BLaER1 treated with 17β-estradiol and CSF1 and Interleukin-3, amounts not matched to agents 10 nM and 100 nM (cell line): ENCODE measurements at regions not wholly inside any gene's neighbourhood (a gene's known extent, or its start where the extent isn't known, plus 50 kb on each side); places are given as distances from the start of the nearest gene placed in this dataset.
"Not testable (repeated sequence)": the region's sequence is repeated elsewhere in the genome, so short reads cannot be mapped to it uniquely, and the experiment has no call there.

Experiments
- H3K27ac ChIP-seq, 11 experiments: shearing (Covaris generic); formaldehyde crosslinking; 2 replicates each; pipeline ENCODE4 v1.8.1; 2022
- H3K27me3 ChIP-seq, 11 experiments: shearing (Covaris generic); formaldehyde crosslinking; 2 replicates each; pipeline ENCODE4 v1.8.1; 2022
- H3K36me3 ChIP-seq, 11 experiments: shearing (Covaris generic); formaldehyde crosslinking; 2 replicates each; pipeline ENCODE4 v1.8.1; 2022
- H3K4me1 ChIP-seq, 10 experiments: shearing (Covaris generic); formaldehyde crosslinking; 2 replicates each; pipeline ENCODE4 v1.8.1; 2022
- H3K4me2 ChIP-seq, 11 experiments: shearing (Covaris generic); formaldehyde crosslinking; 2 replicates each; pipeline ENCODE4 v1.8.1; 2022
- H3K4me3 ChIP-seq, 10 experiments: shearing (Covaris generic); formaldehyde crosslinking; 2 replicates each; pipeline ENCODE4 v1.8.1; 2022
- H3K9ac ChIP-seq, 11 experiments: shearing (Covaris generic); formaldehyde crosslinking; 2 replicates each; pipeline ENCODE4 v1.8.1; 2022
- H3K9me3 ChIP-seq, 11 experiments: shearing (Covaris generic); formaldehyde crosslinking; replicated peaks in 1 of 11; 2 replicates each; pipeline ENCODE4 v1.8.1; 2022
- H4K20me1 ChIP-seq, 11 experiments: shearing (Covaris generic); formaldehyde crosslinking; 2 replicates each; pipeline ENCODE4 v1.8.1; 2022
- Cebpa-rat ChIP-seq, 11 experiments: shearing (Covaris generic); IDR thresholded peaks; 2 replicates each; pipeline ENCODE4 v1.8.1; 2022

DNA sequence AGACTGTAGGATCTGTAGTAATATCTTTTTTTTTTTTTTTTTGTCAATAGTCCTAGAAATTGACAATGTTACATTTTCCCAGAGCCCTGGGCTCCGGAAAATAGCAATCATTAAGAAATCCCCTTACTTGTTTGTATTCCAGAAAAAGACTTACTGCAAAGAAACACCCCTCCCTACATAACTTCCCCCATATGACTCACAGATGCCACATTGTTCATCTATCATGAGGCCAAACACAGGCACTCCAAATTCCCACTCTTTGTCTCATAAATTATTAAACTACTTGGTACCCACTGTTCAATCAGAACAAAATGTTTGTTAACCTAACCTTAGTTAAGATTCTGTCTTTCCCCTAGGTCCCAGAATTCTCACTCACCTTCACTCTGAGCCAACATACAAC is 53.5 kb downstream of the TEX51 start:
- no peaks in the 10 kb centered on the region for H3K36me3 ChIP-seq
- no peaks in the 10 kb centered on the region for H3K27me3 ChIP-seq
- peaks cover 0 to 8% (median 5%) of the 10 kb centered on the region in 10 experiments; a peak in 14 of 20 replicates for H3K4me1 ChIP-seq
- no peak for TF ChIP-seq Cebpa-rat (IDR thresholded peaks at IDR 0.05)
- H3K27ac ChIP-seq, result no peak overlapping the region
- no peak overlapping the region for H3K4me3 ChIP-seq
- peaks cover 0 to 27% (median 12%) of the 10 kb centered on the region in 11 experiments; a peak in 15 of 22 replicates for H3K9me3 ChIP-seq
- no peak overlapping the region for H3K4me2 ChIP-seq
- H3K9ac ChIP-seq, result no peak overlapping the region
- H4K20me1 ChIP-seq, result no peaks in the 10 kb centered on the region

DNA sequence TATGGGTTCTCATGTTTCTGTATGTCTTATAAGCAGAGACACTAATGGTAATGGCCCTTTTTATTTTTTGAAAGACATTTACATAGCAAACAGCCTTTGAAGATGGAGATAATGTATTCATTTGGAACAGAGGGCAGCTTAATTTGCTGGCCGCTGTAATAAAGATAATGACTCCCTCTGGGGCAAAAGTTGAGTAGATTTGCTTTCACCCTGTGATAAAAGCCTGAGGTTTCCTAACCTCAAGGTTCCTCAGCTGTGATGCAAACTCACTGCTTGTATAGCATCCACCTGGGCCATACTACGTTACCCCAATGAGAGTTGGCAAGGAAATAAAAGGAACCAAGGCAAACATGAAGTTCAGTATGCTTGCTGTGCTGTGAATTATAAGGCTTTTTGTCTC is 54.8 kb downstream of the TEX51 start:
- Histone ChIP-seq H3K36me3 (no peaks in the 10 kb centered on the region), H3K4me2 (no peak overlapping the region), H3K9me3 (peaks cover 3 to 35% (median 14%) of the 10 kb centered on the region in 11 experiments; a peak in 16 of 22 replicates), H4K20me1 (no peaks in the 10 kb centered on the region), H3K4me3 (no peak overlapping the region), H3K27me3 (no peaks in the 10 kb centered on the region), H3K4me1 (peaks cover 0 to 6% (median 0%) of the 10 kb centered on the region in 10 experiments; a peak in 1 of 20 replicates), H3K27ac (no peak overlapping the region), H3K9ac (no peak overlapping the region)
- TF ChIP-seq Cebpa-rat (IDR thresholded peaks at IDR 0.05), result no peak

DNA sequence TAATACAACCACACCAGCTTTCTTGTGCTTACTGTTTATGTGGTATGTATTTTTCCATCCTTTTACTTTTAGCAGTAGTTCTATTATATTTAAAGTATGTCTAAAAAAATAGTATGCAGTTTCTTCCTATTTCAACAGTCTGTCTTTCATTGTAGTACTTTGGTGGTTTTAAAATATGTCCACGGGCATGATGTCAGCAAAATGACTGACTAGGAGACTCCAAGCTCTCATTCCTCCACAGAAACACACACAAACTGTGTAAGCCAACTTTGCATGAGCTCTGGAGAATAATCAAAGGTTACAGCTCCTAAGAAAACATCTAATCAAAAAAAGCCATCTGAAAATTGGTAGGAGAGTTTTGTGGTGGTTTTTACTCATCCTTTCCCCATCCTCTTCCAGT is 56.1 kb downstream of the TEX51 start:
- H3K9ac ChIP-seq, result no peak overlapping the region
- H3K4me3 ChIP-seq, result no peak overlapping the region
- peaks cover 5 to 41% (median 21%) of the 10 kb centered on the region in 11 experiments; a peak in 17 of 22 replicates for H3K9me3 ChIP-seq
- H3K4me1 ChIP-seq, result peaks cover 0 to 4% (median 0%) of the 10 kb centered on the region in 10 experiments; a peak in 1 of 20 replicates
- no peak overlapping the region for H3K4me2 ChIP-seq
- no peak for TF ChIP-seq Cebpa-rat (IDR thresholded peaks at IDR 0.05)
- no peak overlapping the region for H3K27ac ChIP-seq
- H3K36me3 ChIP-seq, result no peaks in the 10 kb centered on the region
- H4K20me1 ChIP-seq, result no peaks in the 10 kb centered on the region
- H3K27me3 ChIP-seq, result no peaks in the 10 kb centered on the region

DNA sequence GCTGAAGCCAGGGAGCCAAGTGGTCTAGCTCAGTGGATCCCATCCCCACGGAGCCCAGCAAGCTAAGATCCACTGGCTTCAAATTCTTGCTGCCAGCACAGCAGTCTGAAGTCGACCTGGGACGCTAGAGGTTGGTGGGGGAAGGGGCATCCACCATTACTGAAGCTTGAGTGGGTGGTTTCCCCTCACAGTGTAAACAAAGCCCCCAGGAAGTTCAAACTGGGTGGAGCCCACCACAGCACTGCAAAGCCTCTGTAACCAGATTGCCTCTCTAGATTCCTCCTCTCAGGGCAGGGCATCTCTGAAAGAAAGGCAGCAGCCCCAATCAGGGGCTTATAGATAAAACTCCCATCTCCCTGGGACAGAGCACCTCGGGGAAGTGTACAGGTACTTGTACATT is 58.1 kb downstream of the TEX51 start:
- not testable (repeated sequence) for H3K4me2 ChIP-seq, H3K36me3 ChIP-seq, H4K20me1 ChIP-seq, H3K27me3 ChIP-seq, H3K9ac ChIP-seq, H3K4me3 ChIP-seq, H3K27ac ChIP-seq, H3K4me1 ChIP-seq
- peaks cover 9 to 41% (median 22%) of the 10 kb centered on the region in 11 experiments; a peak in 19 of 22 replicates for H3K9me3 ChIP-seq

DNA sequence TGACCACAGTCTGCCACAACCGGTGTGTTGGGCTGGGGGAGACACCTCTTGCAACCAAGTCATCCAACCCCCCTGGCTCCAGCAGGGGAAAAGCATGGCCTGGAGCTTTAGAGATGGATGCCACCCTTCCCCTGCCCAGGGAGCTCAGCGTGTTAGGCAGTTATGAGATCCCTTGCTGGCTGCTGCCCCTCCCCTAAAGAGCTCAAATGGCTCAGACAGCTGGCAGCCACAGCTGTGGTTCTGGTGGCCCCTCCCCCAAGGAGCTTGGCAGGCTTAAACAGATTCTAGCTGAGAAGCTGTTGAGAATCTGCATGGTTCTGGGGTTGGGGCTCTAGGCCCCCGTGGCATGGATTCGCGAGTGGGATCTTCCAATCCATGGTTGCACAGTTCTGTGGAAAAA is 64.7 kb downstream of the TEX51 start:
- TF ChIP-seq Cebpa-rat (IDR thresholded peaks at IDR 0.05), result no peak
- H3K27me3 ChIP-seq, result no peaks in the 10 kb centered on the region
- H3K4me2 ChIP-seq, result peak overlapping the region in 6 of 11 experiments; percentile 30 to 58 (median 40); a peak in 13 of 22 replicates
- H3K4me1 ChIP-seq, result peaks cover 0 to 14% (median 9%) of the 10 kb centered on the region in 10 experiments; a peak in 10 of 20 replicates
- no peaks in the 10 kb centered on the region for H4K20me1 ChIP-seq
- no peaks in the 10 kb centered on the region for H3K36me3 ChIP-seq
- no peak overlapping the region for H3K4me3 ChIP-seq
- no peak overlapping the region for H3K9ac ChIP-seq
- no peak overlapping the region for H3K27ac ChIP-seq
- H3K9me3 ChIP-seq, result peaks cover 3 to 37% (median 13%) of the 10 kb centered on the region in 11 experiments; a peak in 16 of 22 replicates

DNA sequence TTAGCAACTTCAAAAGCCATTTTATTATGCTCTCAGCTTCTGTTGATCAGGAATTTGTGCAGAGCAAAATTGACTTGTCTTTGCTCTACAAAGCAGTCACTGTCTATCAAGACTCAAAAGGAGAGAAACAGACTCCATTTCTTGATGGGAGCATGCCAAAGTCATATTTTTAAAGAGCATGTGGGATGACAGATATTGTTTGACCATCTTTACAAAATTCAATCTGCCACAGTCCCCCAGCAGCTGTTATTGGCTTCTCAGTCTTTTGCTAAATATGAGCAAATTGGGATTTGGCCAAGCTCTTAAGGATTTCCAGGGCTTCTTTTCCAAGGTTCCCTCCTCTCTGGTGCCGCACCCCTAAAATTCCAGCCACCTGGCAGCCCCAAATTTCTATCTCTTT is 67.9 kb downstream of the TEX51 start:
- Histone ChIP-seq H3K27me3 (peaks cover 0 to 9% (median 0%) of the 10 kb centered on the region in 11 experiments; a peak in 6 of 22 replicates), H3K27ac (no peak overlapping the region), H3K9me3 (peaks cover 0 to 13% (median 5%) of the 10 kb centered on the region in 11 experiments; a peak in 5 of 22 replicates), H3K9ac (no peak overlapping the region), H3K4me1 (peaks cover 0 to 19% (median 11%) of the 10 kb centered on the region in 10 experiments; a peak in 11 of 20 replicates), H3K4me3 (no peak overlapping the region), H3K4me2 (no peak overlapping the region), H3K36me3 (no peaks in the 10 kb centered on the region), H4K20me1 (no peaks in the 10 kb centered on the region)
- TF ChIP-seq Cebpa-rat (IDR thresholded peaks at IDR 0.05), result no peak

DNA sequence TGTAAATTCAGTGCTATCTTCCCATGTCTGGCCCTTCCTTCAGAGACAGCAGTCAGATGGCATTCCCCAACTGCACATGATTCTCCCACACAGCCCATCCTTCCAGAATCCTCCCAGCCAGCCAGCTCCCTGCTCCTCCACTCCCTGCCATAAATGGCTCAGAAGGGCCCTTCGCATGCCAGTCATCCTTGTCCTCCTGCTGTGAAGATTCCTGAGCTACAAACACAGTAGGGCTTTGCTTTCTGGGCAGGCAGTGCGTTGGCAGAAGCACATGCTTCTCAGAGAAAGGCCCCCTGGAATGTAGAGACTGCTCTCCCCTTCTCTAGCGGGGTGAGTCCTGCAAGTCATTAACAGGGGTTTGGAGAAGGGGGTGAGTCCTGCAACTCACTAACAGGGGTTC is 71.9 kb downstream of the TEX51 start:
- Histone ChIP-seq H3K27me3 (peaks cover 0 to 14% (median 0%) of the 10 kb centered on the region in 11 experiments; a peak in 6 of 22 replicates), H3K27ac (no peak overlapping the region), H3K36me3 (no peaks in the 10 kb centered on the region), H3K4me2 (no peak overlapping the region; a peak in 1 of 22 replicates), H3K4me1 (peaks cover 4 to 37% (median 23%) of the 10 kb centered on the region in 10 experiments; a peak in 18 of 20 replicates), H3K4me3 (no peak overlapping the region), H3K9ac (no peak overlapping the region), H4K20me1 (no peaks in the 10 kb centered on the region), H3K9me3 (no peaks in the 10 kb centered on the region)
- TF ChIP-seq Cebpa-rat (IDR thresholded peaks at IDR 0.05), result no peak

DNA sequence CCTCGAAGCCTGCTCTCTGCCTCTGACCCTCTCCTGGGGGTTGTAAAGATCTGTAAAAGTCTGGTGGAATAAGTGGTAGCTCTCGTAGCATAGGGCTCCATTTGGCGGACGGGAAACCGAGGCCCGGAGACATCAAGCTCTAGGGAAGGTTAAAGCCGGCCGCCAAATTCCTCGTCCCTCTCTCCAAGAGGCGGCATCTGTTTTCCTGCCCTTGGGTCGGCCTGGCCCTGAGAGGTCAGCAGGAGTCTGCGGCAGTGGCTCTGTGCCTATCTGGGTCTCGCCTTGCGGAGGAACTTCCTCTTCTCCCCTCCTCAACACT is 72.4 kb downstream of the TEX51 start:
- Histone ChIP-seq H3K27ac (no peak overlapping the region), H3K4me2 (peak overlapping the region; percentile 72 to 94 (median 85)), H3K4me3 (peak overlapping the region in 3 of 10 experiments; percentile 48 to 63 (median 59); a peak in 3 of 20 replicates), H3K27me3 (peaks cover 0 to 14% (median 0%) of the 10 kb centered on the region in 11 experiments; a peak in 6 of 22 replicates), H4K20me1 (no peaks in the 10 kb centered on the region), H3K9ac (no peak overlapping the region), H3K9me3 (no peaks in the 10 kb centered on the region), H3K36me3 (no peaks in the 10 kb centered on the region), H3K4me1 (peaks cover 4 to 40% (median 25%) of the 10 kb centered on the region in 10 experiments; a peak in 18 of 20 replicates)
- no peak for TF ChIP-seq Cebpa-rat (IDR thresholded peaks at IDR 0.05)

DNA sequence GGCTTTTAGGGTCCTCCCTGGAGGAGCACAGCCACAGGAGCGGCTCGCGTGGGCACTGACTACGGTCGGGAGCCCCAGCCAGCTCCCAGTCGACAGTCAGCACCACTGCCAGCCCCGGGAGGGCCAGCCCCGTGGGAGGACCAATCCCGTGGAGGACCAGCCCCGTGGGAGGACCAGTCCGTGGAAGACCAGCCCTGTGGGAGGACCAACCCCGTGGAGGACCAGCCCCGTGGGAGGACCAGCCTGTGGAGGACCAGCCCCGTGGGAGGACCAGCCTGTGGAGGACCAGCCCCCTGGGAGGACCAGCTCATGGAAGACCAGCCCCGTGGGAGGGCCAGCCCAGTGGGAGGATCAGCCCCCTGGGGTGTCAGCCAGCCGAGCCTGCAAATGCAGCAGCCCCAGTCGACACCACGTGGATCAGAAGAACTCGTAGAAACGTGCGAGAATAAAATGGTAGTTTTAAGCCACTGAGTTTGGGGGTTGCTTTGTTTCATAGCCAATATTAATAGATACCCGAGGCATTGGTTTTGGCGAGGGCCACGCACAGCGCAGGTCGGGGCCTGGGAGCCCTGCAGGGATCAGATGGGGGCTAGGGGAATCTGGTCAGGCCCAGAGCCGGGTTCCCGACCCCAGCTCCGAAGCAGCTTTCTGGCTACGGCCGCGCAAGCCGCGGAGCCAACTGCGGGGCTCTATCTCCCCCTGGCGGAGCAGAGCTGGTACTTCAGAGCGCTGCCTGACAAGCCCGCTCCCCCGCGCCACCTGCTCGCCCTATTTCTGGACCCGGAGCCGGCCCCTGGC is 73.0 kb downstream of the TEX51 start:
- TF ChIP-seq Cebpa-rat (IDR thresholded peaks at IDR 0.05), result no peak
- no peaks in the 10 kb centered on the region for H3K9me3 ChIP-seq
- no peak overlapping the region for H3K27ac ChIP-seq
- H3K4me1 ChIP-seq, result peaks cover 4 to 42% (median 25%) of the 10 kb centered on the region in 10 experiments; a peak in 18 of 20 replicates
- no peaks in the 10 kb centered on the region for H4K20me1 ChIP-seq
- H3K9ac ChIP-seq, result peak overlapping the region; percentile 30 to 67 (median 58); a peak in 18 of 22 replicates
- H3K4me3 ChIP-seq, result peak overlapping the region in 8 of 10 experiments; percentile 12 to 63 (median 46); a peak in 13 of 20 replicates
- no peaks in the 10 kb centered on the region for H3K36me3 ChIP-seq
- H3K4me2 ChIP-seq, result peak overlapping the region; percentile 72 to 94 (median 85)
- H3K27me3 ChIP-seq, result peaks cover 0 to 14% (median 0%) of the 10 kb centered on the region in 11 experiments; a peak in 6 of 22 replicates
